ENCODE measurements at regions not wholly inside any gene's neighbourhood (a gene's known extent, or its start where the extent isn't known, plus 50 kb on each side); places are given as distances from the start of the nearest gene placed in this dataset.
"Not testable (repeated sequence)": the region's sequence is repeated elsewhere in the genome, so short reads cannot be mapped to it uniquely, and the experiment has no call there.

DNA sequence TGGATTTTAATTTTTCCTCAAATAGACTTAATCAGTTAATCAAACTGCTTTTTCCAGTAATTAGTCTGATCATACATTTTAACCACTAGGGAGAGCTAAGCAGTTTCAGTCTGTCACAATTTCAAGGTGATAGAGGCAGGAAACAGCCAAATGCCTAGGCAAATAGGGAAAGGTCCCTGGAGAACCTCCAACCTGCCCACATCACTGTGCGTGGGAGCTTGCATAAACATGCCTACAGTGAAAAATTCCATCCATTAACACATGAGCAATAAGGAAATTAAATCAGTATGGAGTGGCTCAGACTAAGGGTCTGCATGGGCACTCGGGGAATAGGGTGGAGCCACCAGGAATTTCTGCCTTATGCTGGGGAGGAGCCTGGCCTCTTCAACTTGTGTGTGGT, 74.6 kb downstream of the AASDHPPT start:
- DNase-seq (ENCODE audit: low read depth): peak; percentile 30

DNA sequence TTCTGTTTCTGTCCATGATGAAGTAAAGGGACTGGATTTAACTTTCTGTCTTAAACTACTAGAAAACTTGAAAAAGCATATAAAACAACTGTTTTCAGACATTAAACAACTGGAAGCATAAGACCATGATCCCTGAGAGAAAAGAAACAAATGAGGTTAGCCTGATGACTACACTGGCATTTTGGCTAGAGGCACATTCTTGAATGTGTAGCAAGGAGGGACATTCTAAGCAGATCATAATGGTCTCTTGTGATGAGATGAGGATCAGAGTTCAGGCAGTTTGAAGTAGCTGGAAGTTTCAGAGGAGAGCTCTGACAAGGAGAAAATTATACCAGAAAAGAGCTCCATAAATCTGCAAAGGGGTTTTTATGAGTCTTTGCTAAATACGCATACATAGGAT, 75.4 kb downstream of the AASDHPPT start:
- no peak for DNase-seq (ENCODE audit: low read depth)

DNA sequence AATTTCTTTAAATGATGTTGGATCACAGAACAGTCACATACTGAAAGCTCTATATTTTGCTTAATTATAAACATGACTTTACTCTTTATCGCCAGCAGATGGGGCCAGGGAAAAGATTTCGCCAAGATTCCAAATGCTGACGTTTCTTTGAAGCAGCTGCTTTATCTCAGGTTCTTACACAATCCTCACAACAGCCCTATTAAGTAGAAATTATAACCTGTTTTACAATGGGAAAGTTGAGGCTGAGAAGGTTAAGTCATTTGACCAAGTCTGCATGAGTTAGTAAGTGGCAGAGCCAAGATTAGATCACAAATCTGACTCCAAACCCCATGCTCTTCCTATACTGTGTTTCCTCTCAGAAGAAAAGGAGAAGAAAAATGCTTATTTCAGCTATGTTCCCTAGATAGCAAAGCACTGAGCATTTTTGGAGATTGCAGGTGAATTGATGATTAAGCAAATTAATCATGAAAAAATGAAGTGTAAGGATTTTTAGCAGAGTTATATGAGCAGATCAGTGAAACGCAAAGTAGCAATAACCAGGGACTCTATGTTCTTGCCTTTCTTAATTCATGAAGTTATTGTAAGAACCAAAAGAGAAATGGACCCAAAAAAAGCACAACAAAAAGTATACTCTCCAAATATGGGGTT, 79.0 kb downstream of the AASDHPPT start:
- peak; percentile 35 for DNase-seq (ENCODE audit: low read depth)

DNA sequence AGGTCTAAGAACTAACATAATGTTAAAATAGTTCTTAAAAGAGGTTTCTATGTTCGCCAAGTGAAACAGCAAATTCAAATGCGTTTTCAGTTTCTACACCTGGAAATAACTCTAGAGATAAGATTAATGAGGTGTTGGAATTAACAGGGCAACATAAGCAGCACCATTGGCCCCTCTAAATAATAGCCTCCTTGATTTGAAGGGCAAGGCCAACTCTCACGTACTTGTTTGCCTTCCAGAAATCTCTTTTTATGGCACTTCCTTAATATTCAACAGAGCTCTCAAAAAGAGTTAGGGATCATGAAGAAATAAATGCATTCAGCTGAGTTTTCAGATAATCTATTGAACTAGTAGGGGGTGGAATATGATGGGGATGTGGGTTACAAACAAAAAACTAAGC, 80.9 kb downstream of the AASDHPPT start:
- DNase-seq (ENCODE audit: low read depth): no peak

DNA sequence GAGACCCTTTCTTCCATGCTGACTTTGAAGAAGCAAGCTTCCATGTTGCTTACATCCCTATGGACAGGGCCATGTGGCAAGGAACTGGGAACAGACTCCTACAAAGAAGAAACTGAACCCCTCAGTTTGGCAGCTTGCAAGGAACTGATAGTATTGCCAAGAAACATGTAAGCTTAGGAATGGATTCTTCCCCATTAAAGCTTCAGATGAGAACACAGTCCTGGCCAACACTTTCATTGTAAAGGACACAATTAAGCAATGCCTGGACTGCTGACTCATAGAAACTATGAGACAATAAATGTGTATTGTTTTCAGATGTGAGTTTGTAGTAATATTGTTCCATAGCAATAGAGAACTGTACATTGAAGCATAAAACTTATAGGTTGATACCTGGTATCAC, 82.4 kb downstream of the AASDHPPT start:
- DNase-seq (ENCODE audit: low read depth): no peak

DNA sequence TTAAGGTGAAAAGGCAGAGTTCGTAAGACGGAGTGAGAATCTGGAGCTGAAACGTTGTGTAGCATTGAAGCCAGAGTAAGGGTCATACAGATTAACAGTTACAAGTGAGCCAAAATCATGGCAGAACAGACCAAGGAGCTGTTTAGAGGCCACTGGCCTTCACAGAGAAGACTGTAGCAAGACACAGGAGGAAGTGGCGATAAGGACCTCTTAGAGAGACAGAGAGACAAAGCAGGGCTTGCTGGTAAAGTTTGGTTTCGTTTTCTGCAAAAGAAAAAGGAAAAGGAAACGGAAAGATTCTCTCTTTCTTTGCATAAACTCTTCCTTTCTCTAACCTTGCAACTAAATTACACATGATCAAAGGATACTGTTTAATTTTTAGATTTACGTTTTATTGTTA, 83.0 kb downstream of the AASDHPPT start:
- DNase-seq (ENCODE audit: low read depth): no peak

DNA sequence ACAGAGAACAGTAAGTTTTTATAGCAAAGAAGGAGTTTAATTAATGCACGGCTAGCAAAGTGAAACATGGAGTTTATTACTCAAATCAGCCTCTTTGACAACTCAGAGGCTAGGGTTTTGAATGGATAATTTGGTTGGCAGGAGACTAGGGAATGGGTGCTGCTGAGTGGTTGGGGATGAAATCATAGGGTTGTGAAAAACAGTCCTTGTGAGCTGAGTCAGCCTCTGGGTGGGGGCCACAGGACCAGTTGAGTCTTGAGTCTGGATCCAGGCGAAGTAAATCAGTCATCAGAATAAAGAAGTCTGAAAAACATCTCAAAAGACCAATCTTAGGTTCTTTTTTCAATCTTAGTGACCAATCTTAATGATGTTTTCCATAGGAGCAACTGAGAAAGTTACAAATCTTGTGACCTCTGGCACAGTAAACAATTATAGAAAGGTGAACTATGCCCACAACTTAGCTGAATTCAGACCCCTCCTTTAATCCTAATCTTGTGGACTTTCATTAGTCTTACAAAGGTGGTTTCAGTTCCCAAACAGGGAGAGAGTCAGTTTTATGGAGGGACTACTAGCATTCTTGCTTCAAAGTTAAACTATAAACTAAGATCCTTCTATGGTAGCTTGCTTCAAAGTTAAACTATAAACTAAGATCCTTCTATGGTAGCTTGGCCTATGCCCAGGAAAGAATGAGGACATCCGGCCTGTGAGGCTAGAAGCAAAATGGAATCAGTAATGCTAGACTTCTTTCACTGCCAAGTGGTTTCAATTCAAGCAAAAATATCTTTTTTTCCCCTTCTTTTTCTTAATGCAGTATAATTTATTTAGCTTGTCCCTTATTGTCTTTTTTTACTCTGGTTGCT, 84.5 kb downstream of the AASDHPPT start:
- no peak for DNase-seq (ENCODE audit: low read depth)

DNA sequence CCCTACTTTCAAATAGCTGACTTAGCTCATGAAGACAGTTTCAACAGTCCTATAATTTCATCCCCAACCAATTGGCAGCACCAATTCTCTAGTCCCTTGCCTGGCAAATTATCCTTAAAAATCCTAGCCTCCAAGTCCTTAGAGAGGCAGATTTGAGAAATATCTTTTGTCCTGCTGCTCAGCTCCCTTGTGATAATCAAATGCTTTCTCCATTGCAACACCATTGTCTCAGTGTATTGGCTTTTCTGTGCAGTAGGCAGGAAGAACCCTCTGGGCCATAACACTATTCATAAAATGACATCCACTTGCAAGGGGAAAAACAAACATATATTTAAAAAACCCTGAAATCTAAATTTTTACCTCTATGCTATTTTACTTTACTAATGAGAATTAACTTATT, 89.6 kb downstream of the AASDHPPT start:
- DNase-seq (ENCODE audit: low read depth): no peak

DNA sequence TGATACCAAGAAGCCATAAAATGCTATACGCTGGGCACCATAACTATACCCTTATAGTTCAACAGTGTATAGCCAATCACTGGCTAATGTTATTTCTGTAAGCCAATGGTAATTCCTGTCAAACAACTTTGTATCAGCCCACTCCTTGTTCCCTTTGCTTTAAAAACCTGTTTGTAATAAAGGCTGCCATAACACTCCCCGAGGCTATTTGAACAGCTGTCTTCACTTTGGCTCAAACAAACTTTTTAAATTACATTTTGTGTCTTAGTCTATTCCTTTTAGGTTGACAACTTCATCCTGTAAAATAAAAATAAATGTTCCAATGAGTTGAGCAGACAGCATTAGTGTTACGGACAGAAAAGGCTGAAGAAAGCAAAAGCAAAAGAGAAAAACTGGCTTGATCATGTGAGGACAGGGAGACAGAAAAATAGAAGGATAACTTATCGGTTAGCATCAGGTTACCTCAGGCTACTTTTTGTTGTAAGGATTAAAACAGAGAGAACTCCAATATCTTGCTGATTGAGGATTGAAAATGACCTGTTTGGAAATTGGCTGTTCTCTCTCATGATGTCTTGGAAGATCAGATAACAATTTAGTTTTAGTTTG, 95.0 kb downstream of the AASDHPPT start:
- DNase-seq (ENCODE audit: low read depth): no peak

DNA sequence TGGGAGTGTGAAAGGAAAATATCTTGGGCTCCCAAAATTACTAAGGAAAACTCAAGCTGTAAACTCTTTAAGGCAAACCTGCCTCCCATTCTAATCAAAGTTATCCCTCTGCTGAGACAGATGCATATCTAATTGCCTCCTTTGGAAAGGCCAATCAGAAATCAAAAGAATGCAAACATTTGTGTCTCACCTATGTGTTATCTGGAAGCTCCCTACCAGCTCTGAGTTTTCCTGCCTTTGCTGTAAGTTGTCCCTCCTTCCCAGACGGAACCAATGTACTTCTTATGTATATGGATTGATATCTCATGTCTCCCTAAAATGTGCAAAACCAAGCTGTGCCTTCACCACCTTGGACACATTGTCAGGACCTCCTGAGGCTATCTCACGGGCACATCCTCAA, 95.8 kb downstream of the AASDHPPT start:
- DNase-seq (ENCODE audit: low read depth): no peak

DNA sequence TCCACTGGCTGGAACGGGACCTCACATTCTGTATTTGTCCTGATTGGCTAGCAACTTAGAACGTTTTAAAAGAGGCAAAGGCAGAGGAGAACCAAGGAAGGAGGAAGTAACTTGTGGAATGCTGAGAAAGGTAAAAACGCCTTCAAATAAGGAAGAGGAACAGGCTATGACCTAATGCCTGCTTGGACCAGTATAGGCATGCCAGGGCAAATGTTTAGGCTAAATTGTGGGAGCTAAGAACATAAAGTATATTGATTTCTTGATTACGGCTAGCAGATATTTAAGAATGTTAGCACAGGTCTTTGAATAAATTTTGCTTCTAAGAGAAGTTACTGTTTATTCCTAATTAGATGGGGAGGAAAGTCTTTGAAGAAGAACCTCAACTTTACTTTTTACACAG, 96.5 kb downstream of the AASDHPPT start:
- not testable (repeated sequence) for DNase-seq (ENCODE audit: low read depth)

DNA sequence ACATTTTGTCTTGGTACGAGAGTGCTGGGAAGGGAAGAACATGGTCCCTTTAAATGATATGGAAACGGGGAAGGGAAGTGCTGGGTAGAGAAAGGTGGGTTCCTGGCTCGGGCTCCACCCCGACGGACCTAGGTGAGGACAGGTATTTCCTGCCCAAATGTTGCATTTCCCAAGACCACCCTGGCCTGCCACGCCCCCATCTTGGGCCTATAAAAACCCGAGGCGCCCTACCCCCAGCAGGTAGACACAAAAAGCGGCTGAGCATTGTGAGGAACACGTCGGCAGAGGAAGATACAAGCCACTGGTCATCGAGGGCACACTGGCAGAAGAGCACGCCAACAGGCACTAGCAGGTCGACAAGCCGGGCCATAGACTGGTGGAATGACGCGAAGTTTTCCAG, 99.4 kb downstream of the AASDHPPT start:
- DNase-seq (ENCODE audit: low read depth): no peak

DNA sequence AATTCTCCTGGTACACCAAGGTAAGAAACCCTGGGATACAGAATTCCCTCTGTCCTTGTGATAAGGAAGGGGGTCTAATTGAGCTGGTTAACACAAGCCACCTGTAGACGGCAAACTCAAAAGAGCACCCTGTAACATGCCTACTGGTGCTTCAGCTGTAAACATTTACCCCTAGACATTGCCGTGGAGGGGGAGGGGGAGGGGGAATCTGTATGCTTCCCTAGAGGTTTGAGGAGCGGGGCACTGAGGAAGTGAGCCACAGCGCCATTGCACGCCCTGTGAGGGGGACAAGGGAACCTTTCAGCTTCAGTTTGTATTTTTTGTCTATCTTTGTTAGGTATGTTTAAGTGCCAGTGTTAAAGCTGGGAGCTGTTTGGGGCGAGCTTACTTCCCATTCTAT, 99.8 kb downstream of the AASDHPPT start:
- no peak for DNase-seq (ENCODE audit: low read depth)

DNA sequence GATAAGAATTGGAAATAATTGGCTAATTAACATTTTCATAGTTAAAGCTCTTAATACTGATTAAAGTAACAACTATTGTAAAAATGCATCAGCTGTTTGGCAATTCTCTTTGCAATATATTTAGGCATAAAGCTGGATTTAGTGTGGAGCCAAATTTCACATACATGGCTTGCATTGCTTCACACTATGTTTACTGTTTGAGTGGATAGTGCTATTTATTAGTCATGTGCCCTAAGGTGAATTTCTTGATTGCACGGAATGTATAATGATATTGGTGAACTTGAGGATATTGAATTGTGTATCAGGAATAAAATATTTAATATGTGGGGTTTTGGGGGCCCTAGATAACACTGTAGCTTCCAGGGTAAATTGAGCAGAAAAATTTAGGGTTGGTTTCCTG, 100.9 kb downstream of the AASDHPPT start:
- no peak for DNase-seq (ENCODE audit: low read depth)

DNA sequence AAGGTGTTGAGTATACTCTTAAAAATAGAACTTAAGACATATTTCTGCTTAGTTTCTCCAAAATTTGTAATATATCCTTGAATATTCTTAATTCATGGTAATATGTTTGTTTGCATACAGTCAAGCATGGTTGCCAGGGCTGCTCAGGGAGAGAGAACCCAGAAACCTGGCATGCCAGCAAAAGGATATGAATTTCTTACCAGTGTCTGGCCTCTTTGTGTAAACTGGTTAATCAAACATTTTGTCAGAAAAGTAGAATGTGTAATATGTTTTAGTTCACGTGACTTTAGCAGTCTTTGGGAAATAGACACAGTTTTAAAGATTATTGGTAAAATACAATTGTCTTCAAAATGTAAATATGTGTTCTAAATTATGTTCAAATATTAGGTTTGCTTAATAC, 101.6 kb downstream of the AASDHPPT start:
- no peak for DNase-seq (ENCODE audit: low read depth)

DNA sequence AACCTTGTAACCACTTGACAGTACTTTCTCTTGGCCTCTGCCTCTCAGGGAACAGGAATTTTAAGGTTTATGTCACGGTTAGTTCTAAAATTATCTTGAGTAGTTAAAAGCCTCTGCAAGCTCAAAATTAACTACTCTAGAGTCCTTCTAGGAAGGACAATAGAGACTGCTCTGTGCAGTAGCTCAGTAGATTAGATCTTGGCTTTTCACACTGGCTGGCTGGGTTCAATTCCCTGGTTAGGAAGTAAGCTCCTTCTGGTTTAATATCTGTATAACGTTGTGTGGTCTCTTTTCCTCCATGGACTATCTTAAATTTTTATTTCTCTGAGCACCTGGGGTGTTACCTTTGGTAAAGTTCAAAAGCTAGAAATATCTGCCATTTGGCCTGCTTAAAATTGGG, 109.2 kb downstream of the AASDHPPT start:
- no peak for DNase-seq (ENCODE audit: low read depth)

DNA sequence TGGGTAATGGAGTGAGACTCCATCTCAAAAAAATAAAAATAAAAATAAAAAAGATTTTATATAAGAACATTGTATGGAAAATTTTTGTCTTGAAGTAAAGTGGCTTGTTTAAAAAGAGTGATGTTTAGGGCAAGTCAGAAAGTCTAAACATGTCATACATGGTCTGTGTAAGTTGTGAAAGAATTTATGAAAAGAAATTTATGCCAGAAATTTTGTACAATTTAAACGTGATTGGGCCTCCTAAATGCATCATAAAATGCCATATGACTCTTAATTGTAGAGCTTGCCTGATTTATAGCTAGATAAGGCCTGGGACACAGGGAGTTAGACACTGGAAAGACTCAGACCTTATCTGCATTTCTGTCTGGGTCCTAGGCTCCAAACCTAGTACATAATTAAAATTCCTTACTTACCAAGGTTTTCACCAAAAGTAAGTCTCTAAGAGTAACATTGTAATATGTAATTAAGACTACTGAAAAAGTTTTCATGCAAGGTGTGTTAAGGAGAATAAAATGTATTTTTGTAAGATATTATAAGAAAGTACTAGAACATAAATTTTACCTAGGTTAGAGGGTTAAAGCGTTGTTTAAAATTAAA, 110.5 kb downstream of the AASDHPPT start:
- no peak for DNase-seq (ENCODE audit: low read depth)

DNA sequence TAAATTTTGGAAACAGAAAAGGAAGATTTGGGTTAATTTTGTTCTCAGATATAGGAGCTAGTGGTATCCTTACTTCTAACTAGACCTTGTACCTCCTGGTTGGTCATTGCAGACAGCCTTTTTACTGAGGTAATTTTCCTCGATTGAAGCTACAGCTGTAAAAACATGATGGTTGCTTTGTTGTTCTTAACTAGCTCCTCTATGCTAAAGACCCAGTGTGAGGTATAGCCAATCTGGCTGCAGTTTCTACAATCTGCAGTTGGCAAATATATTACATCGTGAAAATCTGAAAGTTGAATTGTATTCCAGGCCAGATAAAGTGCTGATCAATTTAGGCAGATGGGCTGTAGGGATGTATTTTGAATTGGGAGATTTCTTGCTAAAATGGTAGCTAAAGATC, 116.5 kb downstream of the AASDHPPT start:
- DNase-seq (ENCODE audit: low read depth): no peak

DNA sequence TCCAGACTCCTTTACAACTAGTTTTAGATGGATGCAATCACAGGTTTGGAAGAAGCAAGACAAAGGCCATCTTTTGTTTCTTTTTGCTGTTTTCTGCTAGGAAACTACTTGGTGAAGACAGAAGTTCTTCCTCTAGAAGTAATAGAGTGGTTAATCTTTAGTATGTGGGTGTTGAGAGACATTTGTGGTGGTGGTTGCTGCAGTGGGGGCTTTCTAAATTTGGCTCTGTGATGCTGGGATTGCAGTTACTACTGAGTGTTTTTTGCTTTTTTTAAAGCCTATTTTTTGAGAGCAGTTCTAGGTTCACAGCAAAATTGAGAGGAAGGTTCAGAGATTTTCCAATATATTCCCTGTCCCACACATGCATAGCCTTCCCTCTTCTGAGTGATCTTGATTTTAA, 120.0 kb downstream of the AASDHPPT start:
- no peak for DNase-seq (ENCODE audit: low read depth)

DNA sequence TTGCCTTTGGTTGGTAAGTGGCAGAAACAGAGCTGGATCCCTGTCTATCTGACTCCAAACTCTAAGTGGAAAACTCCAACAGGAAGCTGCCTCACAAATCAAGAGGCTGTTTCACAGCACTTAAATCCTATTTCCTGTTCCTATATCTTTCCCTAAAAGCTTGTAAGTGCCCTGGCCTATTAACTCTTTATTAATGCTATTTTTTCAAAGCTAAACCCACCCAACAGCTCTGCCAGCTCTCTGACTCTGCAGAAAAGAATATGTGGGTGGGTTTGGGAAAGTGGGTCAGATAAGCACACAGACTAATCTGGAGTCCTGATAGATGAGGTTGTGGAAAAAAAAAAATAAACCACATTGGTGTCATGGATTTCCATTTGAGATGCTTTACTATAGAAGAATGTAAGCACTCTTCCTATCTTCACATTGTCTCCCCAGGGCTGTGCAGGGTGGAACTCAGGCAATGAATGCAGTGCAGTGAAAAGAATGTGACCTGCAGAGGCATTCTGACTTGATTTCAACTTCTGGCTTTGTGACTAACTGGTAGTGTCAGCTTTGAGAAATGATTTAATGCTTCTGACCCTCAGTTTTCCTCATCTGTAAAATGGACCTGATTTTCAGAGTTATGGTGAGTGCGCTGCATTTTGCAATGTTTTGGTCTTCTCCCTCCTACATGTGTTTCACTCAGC, 125.6 kb downstream of the AASDHPPT start:
- no peak for DNase-seq (ENCODE audit: low read depth)

DNA sequence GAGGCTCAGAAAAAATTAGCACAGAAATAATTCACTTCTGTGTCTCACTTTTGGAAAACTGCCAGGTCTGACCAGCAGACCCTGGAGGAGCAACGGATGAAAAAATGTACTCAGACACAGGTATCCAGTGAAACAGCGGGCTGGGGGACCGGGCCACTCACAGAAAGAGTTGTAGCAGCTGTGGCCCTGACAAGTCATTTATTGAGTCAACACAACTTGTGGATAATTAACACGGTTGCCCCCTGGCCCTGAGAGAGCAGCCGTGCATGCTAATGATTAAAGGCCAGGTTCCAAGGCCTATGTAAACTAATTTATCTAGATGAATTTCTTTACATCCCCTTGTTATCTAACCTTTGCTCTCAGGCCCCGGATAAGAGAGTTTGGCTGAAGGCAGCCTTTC, 131.3 kb downstream of the AASDHPPT start:
- DNase-seq (ENCODE audit: low read depth): no peak

DNA sequence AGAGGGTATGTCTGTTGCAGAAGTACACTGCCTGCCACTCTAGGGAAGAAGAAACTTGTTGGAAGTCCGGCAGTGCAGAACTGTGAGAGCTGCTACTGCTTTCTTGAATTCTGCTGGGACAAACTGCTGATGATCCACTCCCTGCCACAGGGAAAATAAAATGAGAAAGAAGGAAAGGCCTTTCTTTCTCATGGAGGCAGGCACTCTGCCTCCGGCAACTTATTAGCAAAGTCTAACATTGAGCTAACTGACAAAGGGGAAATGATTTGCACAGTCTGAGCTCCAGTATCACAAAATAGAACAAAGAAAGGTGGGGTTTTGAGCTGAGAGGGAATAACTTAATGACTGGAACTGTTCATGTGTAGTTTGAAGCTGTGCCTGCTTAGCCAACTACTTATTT, 134.6 kb downstream of the AASDHPPT start:
- DNase-seq (ENCODE audit: low read depth): no peak

Measured in HS-5 (cell line).